ENCODE measurements at regions not wholly inside any gene's neighbourhood (a gene's known extent, or its start where the extent isn't known, plus 50 kb on each side); places are given as distances from the start of the nearest gene placed in this dataset.

DNA sequence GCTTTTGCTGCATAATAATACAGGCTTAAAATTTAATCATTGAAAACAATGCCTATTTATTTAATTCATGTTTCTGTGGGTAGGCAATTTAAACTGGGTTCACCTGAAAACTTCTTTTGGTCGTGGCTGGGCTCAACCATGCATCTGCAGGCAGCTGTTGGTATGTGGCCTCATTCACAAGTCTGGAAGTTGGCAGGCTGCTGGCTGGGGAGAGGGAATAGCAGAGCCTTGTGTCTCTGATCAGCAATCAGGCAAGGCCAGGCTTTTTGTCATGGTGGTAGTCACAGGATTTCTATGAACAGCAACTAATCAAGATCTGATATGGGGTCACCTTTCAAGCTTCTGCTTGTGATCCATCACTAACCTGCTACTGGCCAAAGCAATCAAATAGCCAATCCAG lies 130.1 kb upstream of the KCNJ3 start:
- TF ChIP-seq, protein P1, sequence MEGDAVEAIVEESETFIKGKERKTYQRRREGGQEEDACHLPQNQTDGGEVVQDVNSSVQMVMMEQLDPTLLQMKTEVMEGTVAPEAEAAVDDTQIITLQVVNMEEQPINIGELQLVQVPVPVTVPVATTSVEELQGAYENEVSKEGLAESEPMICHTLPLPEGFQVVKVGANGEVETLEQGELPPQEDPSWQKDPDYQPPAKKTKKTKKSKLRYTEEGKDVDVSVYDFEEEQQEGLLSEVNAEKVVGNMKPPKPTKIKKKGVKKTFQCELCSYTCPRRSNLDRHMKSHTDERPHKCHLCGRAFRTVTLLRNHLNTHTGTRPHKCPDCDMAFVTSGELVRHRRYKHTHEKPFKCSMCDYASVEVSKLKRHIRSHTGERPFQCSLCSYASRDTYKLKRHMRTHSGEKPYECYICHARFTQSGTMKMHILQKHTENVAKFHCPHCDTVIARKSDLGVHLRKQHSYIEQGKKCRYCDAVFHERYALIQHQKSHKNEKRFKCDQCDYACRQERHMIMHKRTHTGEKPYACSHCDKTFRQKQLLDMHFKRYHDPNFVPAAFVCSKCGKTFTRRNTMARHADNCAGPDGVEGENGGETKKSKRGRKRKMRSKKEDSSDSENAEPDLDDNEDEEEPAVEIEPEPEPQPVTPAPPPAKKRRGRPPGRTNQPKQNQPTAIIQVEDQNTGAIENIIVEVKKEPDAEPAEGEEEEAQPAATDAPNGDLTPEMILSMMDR (conservative IDR thresholded peaks at IDR 0.05; ENCODE audit: low read length), result no peak
- TF ChIP-seq EZH2phosphoT487 (IDR thresholded peaks at IDR 0.05; ENCODE audit: borderline replicate concordance), result no peak

Data from Loucy (cell line).